CD8-positive, alpha-beta memory T cell (primary cell): ENCODE measurements at regions not wholly inside any gene's neighbourhood (a gene's known extent, or its start where the extent isn't known, plus 50 kb on each side); places are given as distances from the start of the nearest gene placed in this dataset.

Source experiments
- CTCF ChIA-PET: fragments of 350-600 bp; sonication (Branson Sonifier 250); formaldehyde crosslinking; loops from one replicate; lab custom pipeline; 2021; ENCODE audit warnings: antibody characterized with exemption; lab: Charles Lee
- POLR2A ChIA-PET: fragments of 350-600 bp; sonication (Branson Sonifier 250); formaldehyde crosslinking; loops from one replicate; lab custom pipeline; 2021; ENCODE audit warnings: antibody characterized with exemption; lab: Charles Lee
- DNase-seq, 5 donors: peaks; one replicate each; pipeline versions ENCODE4 v3.0.0 to v3.0.0-alpha.2; 2020 to 2022; ENCODE audit warnings: mixed read lengths in 1 of 5
- H3K27ac ChIP-seq: one replicate; pipeline ENCODE4 v1.7.0; 2013; ENCODE audit warnings: low read depth, mild to moderate bottlenecking, low read length, moderate library complexity
- H3K27me3 ChIP-seq: 2 replicates; pipeline ENCODE4 v1.7.0; 2013; ENCODE audit warnings: low read length, mild to moderate bottlenecking; ENCODE audit not compliant: insufficient read depth, poor library complexity, severe bottlenecking
- H3K36me3 ChIP-seq: 2 replicates; pipeline ENCODE4 v1.7.0; 2013; ENCODE audit warnings: mild to moderate bottlenecking, low read length, moderate library complexity; ENCODE audit not compliant: insufficient read depth
- H3K4me1 ChIP-seq: 2 replicates; pipeline ENCODE4 v1.7.0; 2013; ENCODE audit warnings: mild to moderate bottlenecking, low read length, moderate library complexity; ENCODE audit not compliant: insufficient read depth
- H3K4me3 ChIP-seq: 2 replicates; pipeline ENCODE4 v1.7.0; 2013; ENCODE audit warnings: mild to moderate bottlenecking, low read length
- H3K9me3 ChIP-seq: 2 replicates; pipeline ENCODE4 v1.7.0; 2013; ENCODE audit warnings: mild to moderate bottlenecking, low read length
- H3K27ac Mint-ChIP-seq, 8 donors: one replicate each; pipeline ENCODE4 v1.8.0; 2020 to 2021; ENCODE audit warnings: mixed read lengths in 8 of 8, mild to moderate bottlenecking in 6 of 8, inconsistent platforms in 3 of 8, moderate library complexity in 3 of 8
- H3K27me3 Mint-ChIP-seq, 2 donors: one replicate each; pipeline ENCODE4 v1.8.0; 2020 to 2021; ENCODE audit warnings: mixed read lengths in 2 of 2, mild to moderate bottlenecking in 1 of 2, moderate library complexity in 1 of 2
- H3K36me3 Mint-ChIP-seq, 3 donors: one replicate each; pipeline ENCODE4 v1.8.0; 2020 to 2021; ENCODE audit warnings: mixed read lengths in 3 of 3, inconsistent platforms in 1 of 3, mild to moderate bottlenecking in 1 of 3
- H3K4me1 Mint-ChIP-seq, 3 donors: one replicate each; pipeline ENCODE4 v1.8.0; 2020 to 2021; ENCODE audit warnings: mixed read lengths in 3 of 3, inconsistent platforms in 1 of 3, mild to moderate bottlenecking in 1 of 3
- H3K4me3 Mint-ChIP-seq, 7 donors: one replicate each; pipeline ENCODE4 v1.8.0; 2020 to 2021; ENCODE audit warnings: mixed read lengths in 7 of 7, mild to moderate bottlenecking in 6 of 7, moderate library complexity in 4 of 7, inconsistent platforms in 2 of 7
- H3K9me3 Mint-ChIP-seq, 5 donors: one replicate each; pipeline ENCODE4 v1.8.0; 2020 to 2022; ENCODE audit warnings: mixed read lengths in 5 of 5, mild to moderate bottlenecking in 3 of 5, moderate library complexity in 2 of 5, inconsistent platforms in 1 of 5

DNA sequence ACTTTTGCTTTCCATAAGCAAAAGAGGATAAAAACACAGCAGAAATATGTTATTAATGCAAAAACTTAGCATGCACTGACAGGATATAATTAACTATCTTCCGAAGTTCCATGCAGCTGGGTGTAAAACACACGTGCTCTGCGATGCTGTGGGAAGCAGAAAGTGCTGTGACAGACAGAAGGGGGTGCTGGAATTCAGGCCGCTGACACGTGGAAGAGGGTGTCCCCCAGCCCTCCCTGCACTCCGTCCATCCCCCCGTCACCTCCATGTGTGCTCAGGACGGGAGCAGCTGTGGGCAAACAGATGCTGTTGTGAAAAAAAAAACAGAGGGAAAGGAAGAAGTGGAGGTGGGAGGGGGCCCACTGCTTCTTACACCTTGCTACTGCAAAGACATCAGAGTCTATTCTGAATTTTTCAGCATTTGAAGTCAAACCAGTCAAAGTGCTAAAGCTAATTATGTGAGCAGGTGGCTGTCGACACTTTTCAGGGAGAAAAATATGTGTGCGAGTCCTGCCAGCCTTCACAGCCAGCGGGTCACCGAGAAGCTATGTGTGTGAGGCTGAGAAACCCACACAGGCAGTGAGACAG lies 175.9 kb upstream of the AFDN start:
- Mint-ChIP-seq H3K27me3 (peaks cover 0 to 4% of the 10 kb centered on the region in 2 donors), H3K4me3 (no peak overlapping the region), H3K36me3 (no peaks in the 10 kb centered on the region), H3K4me1 (no peaks in the 10 kb centered on the region), H3K27ac (no peak overlapping the region), H3K9me3 (peaks cover 0 to 3% (median 0%) of the 10 kb centered on the region in 5 donors)
- H3K27ac ChIP-seq, result no peak overlapping the region
- H3K9me3 ChIP-seq, result no peaks in the 10 kb centered on the region
- DNase-seq, result no peak
- CTCF ChIA-PET, result no interaction called here
- no peaks in the 10 kb centered on the region for H3K27me3 ChIP-seq
- POLR2A ChIA-PET, result no interaction called here
- no peaks in the 10 kb centered on the region for H3K4me1 ChIP-seq
- H3K4me3 ChIP-seq, result no peak overlapping the region
- no peaks in the 10 kb centered on the region for H3K36me3 ChIP-seq

DNA sequence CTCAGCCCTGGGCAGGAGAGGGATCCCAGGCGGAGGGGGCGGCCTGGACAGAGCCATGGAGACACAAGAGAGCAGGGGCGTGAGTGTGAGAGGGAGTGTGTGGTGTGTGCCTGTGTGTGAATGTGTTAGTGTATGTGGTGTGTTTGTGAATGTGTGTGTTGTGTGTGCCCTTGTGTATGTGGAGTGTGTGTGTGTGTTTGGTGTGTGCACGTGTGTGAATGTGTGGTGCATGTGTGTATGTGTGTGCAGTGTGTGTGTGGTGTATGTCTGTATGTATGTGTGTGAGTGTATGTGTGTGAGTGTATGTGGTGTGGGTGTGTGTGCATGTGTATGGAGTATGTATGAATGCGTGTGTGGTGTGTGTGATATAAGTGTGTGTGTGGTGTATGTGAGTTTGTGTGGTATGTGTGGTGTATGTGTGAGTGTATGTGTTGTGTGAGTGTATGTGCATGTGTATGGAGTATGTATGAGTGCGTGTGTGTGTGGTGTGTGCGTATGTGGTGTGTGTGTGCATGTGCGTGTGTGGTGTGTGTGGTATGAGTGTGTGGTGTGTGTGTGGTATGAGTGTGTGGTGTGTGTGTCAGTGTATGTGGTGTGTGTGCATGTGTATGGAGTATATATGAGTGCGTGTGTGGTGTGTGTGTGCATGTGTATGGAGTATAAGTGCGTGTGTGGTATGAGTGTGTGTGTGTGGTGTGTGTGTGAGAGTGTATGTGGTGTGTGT lies 175.2 kb upstream of the AFDN start:
- Mint-ChIP-seq H3K4me3 (no peak overlapping the region), H3K4me1 (no peaks in the 10 kb centered on the region), H3K9me3 (peaks cover 0 to 3% (median 0%) of the 10 kb centered on the region in 5 donors), H3K36me3 (no peaks in the 10 kb centered on the region), H3K27me3 (peaks cover 0 to 3% of the 10 kb centered on the region in 2 donors), H3K27ac (no peak overlapping the region)
- H3K4me1 ChIP-seq, result no peaks in the 10 kb centered on the region
- no peak overlapping the region for H3K27ac ChIP-seq
- no peaks in the 10 kb centered on the region for H3K9me3 ChIP-seq
- ChIA-PET CTCF (no interaction called here), POLR2A (no interaction called here)
- H3K36me3 ChIP-seq, result no peaks in the 10 kb centered on the region
- no peak overlapping the region for H3K4me3 ChIP-seq
- DNase-seq, result no peak
- H3K27me3 ChIP-seq, result no peaks in the 10 kb centered on the region

DNA sequence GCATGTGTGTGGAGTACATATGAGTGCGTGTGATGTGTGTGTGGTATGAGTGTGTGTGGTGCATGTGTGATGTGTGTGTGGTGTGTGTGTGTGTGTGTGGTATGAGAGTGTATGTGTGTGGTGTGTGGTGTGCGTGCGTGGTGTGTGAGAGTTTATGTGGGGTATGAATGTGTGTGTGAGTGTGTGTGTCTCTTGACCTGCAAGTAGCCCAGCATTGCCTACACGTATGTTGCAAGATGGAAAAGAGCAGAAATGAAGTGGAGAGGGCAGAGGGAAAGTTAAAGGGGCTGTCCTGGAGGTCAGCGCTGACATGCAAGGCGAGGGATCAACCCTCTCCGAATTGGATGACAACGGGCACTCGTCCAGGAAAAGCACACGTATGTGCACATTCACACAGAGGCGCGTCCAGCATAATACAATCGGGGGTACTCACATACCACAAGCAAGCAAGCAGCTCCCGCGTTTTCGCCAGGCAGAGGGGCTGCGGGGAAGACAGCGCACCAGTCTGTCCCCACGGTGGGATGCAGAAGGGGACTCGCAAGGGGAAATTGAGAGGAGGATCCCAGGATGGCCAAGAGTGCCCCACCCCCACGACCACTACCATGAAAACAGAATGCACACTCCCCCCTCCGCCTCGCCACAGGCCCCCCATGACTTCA lies 174.5 kb upstream of the AFDN start:
- no peak overlapping the region for H3K27ac Mint-ChIP-seq
- H3K27ac ChIP-seq, result no peak overlapping the region
- no peaks in the 10 kb centered on the region for H3K27me3 ChIP-seq
- H3K36me3 Mint-ChIP-seq, result no peaks in the 10 kb centered on the region
- peaks cover 0 to 3% (median 0%) of the 10 kb centered on the region in 5 donors for H3K9me3 Mint-ChIP-seq
- H3K4me1 Mint-ChIP-seq, result no peaks in the 10 kb centered on the region
- ChIA-PET CTCF (no interaction called here), POLR2A (no interaction called here)
- no peak for DNase-seq
- peaks cover 0 to 3% of the 10 kb centered on the region in 2 donors for H3K27me3 Mint-ChIP-seq
- no peak overlapping the region for H3K4me3 ChIP-seq
- H3K36me3 ChIP-seq, result no peaks in the 10 kb centered on the region
- no peak overlapping the region for H3K4me3 Mint-ChIP-seq
- no peaks in the 10 kb centered on the region for H3K4me1 ChIP-seq
- H3K9me3 ChIP-seq, result no peaks in the 10 kb centered on the region

DNA sequence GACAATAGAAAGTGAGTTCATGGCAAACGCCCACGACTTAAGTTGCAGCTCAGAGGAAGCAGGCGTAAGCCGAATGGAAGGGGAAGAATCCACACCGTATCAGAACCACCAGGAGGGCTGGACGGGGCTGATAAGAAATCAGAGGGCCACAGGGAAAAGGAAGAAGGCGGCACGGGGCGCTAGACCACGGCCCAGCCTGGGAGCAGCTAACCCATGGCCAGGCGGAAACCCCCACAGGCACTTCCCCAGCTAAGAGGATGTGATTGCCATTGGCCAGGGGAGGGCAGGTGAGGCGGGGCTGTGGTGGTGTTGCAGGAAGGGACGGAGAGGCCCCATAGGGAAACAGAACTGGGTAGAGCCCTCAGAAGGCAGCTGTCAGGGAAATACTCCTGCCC lies 174.0 kb upstream of the AFDN start:
- no peaks in the 10 kb centered on the region for H3K36me3 Mint-ChIP-seq
- H3K4me3 Mint-ChIP-seq, result no peak overlapping the region
- ChIA-PET CTCF (no interaction called here), POLR2A (no interaction called here)
- Histone ChIP-seq H3K4me3 (no peak overlapping the region), H3K27me3 (no peaks in the 10 kb centered on the region), H3K27ac (no peak overlapping the region), H3K4me1 (no peaks in the 10 kb centered on the region), H3K9me3 (no peaks in the 10 kb centered on the region), H3K36me3 (no peaks in the 10 kb centered on the region)
- H3K9me3 Mint-ChIP-seq, result peaks cover 0 to 3% (median 0%) of the 10 kb centered on the region in 5 donors
- H3K27ac Mint-ChIP-seq, result no peak overlapping the region
- no peaks in the 10 kb centered on the region for H3K4me1 Mint-ChIP-seq
- no peak for DNase-seq
- peaks cover 0 to 2% of the 10 kb centered on the region in 2 donors for H3K27me3 Mint-ChIP-seq

DNA sequence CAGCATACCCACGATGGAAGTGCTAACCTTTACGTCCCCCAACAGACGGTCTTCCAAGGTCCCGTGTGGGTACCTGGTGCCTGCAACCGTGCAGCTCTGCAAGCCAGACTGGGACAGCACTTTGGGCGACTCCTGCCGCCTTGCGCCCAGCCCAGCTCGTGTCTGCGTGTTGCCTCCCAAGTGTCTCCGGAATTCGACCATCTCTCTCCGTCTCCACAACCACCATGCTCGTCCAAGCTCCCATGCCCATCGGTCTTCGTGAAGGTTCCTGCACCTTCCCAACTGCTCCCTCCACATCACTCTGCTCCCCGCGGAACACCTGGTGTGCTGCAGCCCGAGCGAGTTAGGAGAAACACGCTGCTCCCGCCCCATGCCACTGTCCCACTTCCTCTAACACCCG lies 173.2 kb upstream of the AFDN start:
- Histone ChIP-seq H3K9me3 (no peaks in the 10 kb centered on the region), H3K4me1 (no peaks in the 10 kb centered on the region), H3K36me3 (no peaks in the 10 kb centered on the region), H3K27ac (no peak overlapping the region), H3K4me3 (no peak overlapping the region), H3K27me3 (no peaks in the 10 kb centered on the region)
- peaks cover 0 to 2% of the 10 kb centered on the region in 2 donors for H3K27me3 Mint-ChIP-seq
- H3K9me3 Mint-ChIP-seq, result peaks cover 0 to 3% (median 0%) of the 10 kb centered on the region in 5 donors
- ChIA-PET POLR2A (no interaction called here), CTCF (no interaction called here)
- no peak overlapping the region for H3K27ac Mint-ChIP-seq
- no peak for DNase-seq
- peak overlapping the region in 1 of 7 donors; percentile 73 for H3K4me3 Mint-ChIP-seq
- no peaks in the 10 kb centered on the region for H3K4me1 Mint-ChIP-seq
- no peaks in the 10 kb centered on the region for H3K36me3 Mint-ChIP-seq

DNA sequence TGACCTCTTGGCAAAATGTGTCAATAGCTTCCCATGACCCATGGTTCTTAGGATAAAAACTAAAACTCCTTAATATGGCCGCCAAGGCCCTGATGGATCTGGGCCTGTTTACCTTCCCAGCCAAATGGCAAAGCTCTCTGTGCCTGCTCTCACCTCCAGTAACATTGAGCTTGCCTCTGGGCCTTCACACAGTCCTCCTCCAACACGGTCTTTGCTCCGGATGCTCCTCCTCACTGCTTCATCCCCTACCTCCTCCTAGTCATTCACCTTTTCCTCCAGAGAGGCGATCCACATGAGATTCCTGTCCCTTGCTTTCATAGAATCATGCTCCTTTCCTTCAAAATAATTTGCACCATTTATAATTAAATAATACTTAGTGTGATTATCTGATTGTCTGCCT lies 172.3 kb upstream of the AFDN start:
- DNase-seq, result no peak
- H3K9me3 Mint-ChIP-seq, result no peaks in the 10 kb centered on the region
- no peaks in the 10 kb centered on the region for H3K4me1 Mint-ChIP-seq
- POLR2A ChIA-PET, result no interaction called here
- Histone ChIP-seq H3K27ac (no peak overlapping the region), H3K27me3 (no peaks in the 10 kb centered on the region), H3K4me1 (no peaks in the 10 kb centered on the region), H3K4me3 (no peak overlapping the region), H3K9me3 (no peaks in the 10 kb centered on the region), H3K36me3 (no peaks in the 10 kb centered on the region)
- H3K36me3 Mint-ChIP-seq, result no peaks in the 10 kb centered on the region
- CTCF ChIA-PET, result no interaction called here
- no peak overlapping the region for H3K27ac Mint-ChIP-seq
- peaks cover 0 to 2% of the 10 kb centered on the region in 2 donors for H3K27me3 Mint-ChIP-seq
- H3K4me3 Mint-ChIP-seq, result no peak overlapping the region

DNA sequence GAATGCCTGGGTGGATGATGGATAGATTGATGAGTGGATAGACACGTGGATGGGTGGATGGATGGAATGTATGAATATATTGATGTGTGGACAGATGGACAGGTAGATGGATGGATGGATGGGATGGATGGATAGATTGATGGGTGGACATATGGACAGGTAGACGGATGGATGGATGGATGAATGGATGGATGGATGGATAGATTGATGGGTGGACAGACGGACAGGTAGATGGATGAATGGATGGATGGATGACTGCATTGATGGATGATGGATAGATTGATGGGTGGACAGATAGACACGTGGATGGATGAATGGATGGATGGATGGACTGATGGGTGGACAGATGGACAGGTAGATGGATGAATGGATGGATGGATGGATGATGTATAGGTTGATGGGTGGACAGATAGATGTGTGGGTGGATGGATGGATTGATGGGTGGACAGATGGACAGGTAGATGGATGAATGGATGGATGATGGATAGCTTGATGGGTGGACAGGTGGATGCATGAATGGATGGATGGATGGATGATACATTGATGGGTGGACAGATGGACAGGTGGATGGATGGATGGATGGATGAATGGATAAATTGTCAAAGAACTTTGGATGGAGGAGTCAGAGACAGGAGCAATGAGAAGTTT lies 171.4 kb upstream of the AFDN start:
- no peaks in the 10 kb centered on the region for H3K9me3 Mint-ChIP-seq
- H3K4me3 Mint-ChIP-seq, result no peak overlapping the region
- no peak overlapping the region for H3K4me3 ChIP-seq
- H3K36me3 Mint-ChIP-seq, result no peaks in the 10 kb centered on the region
- DNase-seq, result no peak
- no peaks in the 10 kb centered on the region for H3K4me1 Mint-ChIP-seq
- no peak overlapping the region for H3K27ac ChIP-seq
- ChIA-PET CTCF (no interaction called here), POLR2A (no interaction called here)
- H3K27me3 Mint-ChIP-seq, result peaks cover 0 to 2% of the 10 kb centered on the region in 2 donors
- H3K27ac Mint-ChIP-seq, result no peak overlapping the region
- no peaks in the 10 kb centered on the region for H3K27me3 ChIP-seq
- H3K36me3 ChIP-seq, result no peaks in the 10 kb centered on the region
- H3K9me3 ChIP-seq, result no peaks in the 10 kb centered on the region
- H3K4me1 ChIP-seq, result no peaks in the 10 kb centered on the region

DNA sequence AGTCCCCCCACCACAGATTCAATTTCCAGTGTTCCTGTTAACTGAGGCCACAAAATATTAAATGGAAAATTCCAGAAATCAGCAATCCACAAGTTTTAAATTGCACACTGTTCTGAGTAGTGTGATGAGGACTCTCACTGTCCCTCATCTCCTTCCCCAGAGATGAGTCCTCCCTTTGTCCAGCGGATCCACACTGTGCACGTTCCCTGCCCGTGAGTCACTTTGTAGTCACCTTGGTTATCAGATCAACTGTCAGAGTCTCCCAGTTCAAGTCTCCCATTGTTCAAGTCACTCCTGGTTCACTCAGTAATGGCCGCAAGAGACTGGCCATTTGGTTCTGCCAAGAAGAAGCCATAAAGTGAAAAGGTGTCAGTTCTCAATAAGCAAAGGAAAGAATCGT lies 168.6 kb upstream of the AFDN start:
- H3K27me3 ChIP-seq, result no peaks in the 10 kb centered on the region
- no peak overlapping the region for H3K27ac Mint-ChIP-seq
- H3K4me1 ChIP-seq, result no peaks in the 10 kb centered on the region
- H3K36me3 ChIP-seq, result no peaks in the 10 kb centered on the region
- peaks cover 0 to 2% of the 10 kb centered on the region in 2 donors for H3K27me3 Mint-ChIP-seq
- no peaks in the 10 kb centered on the region for H3K4me1 Mint-ChIP-seq
- no peak for DNase-seq
- no peaks in the 10 kb centered on the region for H3K9me3 Mint-ChIP-seq
- ChIA-PET CTCF (no interaction called here), POLR2A (no interaction called here)
- no peaks in the 10 kb centered on the region for H3K9me3 ChIP-seq
- no peaks in the 10 kb centered on the region for H3K36me3 Mint-ChIP-seq
- no peak overlapping the region for H3K27ac ChIP-seq
- H3K4me3 Mint-ChIP-seq, result no peak overlapping the region
- H3K4me3 ChIP-seq, result no peak overlapping the region
